ENCODE measurements at regions not wholly inside any gene's neighbourhood (a gene's known extent, or its start where the extent isn't known, plus 50 kb on each side); places are given as distances from the start of the nearest gene placed in this dataset.
A peak's percentile ranks its signal among the peaks of the same experiment; 100 is the strongest.

DNA sequence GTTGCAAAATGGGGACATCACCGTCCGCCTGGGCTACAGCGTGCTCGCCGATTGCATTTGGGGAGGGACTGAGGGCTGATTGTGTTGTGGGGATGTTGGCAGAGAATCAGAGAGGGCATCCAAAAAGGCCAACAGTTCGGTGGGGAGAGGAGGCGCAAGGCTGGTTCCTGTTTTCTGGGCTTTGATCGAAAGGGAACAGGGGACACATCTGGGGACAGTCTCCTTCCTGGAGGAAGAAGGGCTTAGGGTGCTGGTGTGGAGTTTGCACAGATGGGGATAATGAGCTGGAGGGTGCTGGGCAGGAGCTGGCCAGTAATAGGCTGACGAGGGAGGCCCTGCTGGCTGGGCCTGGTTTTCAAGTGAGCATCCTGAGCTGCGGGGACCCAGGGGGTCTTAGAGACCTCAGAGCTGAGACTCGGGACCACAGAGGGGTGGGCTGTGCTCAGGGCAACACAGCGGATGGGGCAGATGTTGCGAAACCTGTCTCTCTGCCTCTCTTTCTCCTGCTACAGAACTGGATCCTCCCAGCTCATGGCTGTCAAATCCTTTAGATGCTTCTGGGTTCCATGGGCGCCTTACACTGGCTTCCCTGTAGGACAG, 288.7 kb downstream of the SEC14L1 start:
- no peak for DNase-seq (ENCODE audit: low read depth in 3 of 3)

GRCh38 chr17:77429969-77430752, 289.4 kb downstream of the SEC14L1 start:
- DNase-seq (ENCODE audit: low read depth in 3 of 3): peak in 2 of 3 experiments; percentile 72 to 77

GRCh38 chr17:77432034-77432661, 291.4 kb downstream of the SEC14L1 start:
- DNase-seq (ENCODE audit: low read depth in 3 of 3): no peak

DNA sequence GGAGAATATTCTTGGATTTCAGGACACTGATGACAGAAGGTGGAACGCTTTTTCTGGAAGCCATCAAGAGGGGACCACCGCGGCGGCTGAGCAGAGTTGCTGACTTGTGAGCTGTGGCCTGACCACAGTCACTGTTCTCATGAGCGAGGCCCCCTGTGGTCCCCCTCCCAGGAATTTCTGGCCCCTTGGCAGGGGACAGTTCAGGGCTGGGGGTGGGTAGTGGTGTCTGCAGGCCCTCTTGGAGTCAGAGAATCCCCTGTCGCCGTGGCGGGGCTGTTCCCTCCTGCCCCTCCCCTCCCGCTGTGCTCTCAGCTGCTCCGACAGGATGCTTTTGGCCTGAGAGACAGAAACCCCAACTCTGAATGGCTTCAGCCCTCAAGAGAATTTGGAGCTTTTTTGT, 292.0 kb downstream of the SEC14L1 start:
- DNase-seq (ENCODE audit: low read depth in 3 of 3): no peak

DNA sequence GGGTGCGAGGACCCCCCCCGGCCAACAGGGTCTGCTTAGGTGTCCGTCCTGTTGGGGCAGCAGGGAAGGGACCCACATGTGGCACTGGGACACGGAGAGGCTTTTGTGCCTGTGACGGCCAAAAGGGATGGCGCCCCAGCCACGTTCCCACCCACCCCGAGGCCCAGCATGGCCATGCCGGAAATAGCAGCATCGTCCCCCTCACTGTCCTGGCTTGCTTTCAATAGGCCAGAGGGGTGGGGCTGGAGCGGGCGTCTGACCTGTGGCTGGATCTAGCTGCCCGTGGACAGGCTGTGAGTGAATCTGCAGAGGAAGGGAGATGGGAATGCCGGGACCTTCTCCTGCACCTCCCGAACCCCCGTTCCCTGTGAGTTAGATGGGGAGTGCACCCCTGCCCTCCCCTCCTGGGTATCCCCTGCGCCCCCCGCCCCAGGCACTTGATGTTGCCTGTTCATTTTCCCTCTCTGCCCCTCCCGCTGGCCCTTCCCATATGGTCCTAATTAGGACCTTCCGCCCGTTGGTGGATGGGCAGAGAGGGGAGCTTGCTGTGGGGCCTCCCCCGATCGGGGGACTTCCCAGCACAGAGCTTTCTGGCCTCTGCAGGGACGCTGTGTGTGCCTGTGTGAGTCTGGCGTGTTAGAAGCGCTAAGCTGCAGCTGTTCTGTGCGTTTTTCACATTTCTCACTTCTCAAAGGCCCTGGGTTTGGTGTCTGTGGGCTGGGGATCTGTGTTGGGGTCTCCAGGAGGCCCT, 292.8 kb downstream of the SEC14L1 start:
- DNase-seq (ENCODE audit: low read depth in 3 of 3): no peak

- DNase-seq (ENCODE audit: low read depth in 3 of 3): no peak
Measured at GRCh38 chr17:77434136-77435114, 293.7 kb downstream of the SEC14L1 start.

- DNase-seq (ENCODE audit: low read depth in 3 of 3): no peak
Measured at GRCh38 chr17:77435272-77436057, 294.7 kb downstream of the SEC14L1 start.

GRCh38 chr17:77436058-77436442, 295.3 kb downstream of the SEC14L1 start:
- DNase-seq (ENCODE audit: low read depth in 3 of 3): no peak

DNA sequence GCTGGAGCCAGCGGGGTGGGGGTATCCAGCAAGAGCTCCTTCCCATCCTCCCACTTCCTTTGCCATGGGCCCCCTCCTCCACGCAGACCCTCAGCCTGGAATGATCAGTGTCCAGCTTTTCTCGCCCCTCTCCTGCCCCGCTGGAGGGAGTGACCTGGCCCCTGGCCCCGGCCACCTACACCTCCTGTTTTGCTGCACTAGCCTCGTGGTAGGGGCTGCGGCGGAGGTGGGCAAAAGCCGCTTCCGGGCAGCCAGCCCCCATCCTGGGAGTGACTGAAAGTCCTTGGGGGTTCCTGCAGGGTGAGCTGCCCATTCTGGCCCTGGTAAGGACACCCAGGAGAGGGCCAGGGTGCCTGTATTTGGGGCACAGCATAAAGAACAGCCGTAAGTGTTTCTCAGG, 295.7 kb downstream of the SEC14L1 start:
- DNase-seq (ENCODE audit: low read depth in 3 of 3): no peak

DNA sequence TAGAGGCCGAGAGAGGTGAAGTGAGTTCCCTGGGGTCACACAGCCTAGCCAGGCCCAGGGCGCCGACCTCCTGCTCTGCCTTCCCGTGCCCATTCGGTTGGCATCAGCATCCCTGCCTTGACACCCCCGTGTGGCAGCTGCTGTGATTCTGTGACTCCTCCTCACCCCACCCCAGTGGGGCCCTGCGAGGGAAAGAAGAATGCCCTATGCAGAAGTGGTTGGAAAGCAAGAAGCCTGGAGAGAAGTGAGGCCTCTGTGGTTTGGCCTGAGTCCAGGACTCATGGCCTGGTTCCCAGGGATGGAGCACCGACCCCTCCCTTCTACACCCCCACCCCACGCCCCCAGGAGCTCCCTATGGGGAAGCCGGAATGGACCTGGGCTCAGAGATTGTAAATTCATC, 296.2 kb downstream of the SEC14L1 start:
- no peak for DNase-seq (ENCODE audit: low read depth in 3 of 3)

DNA sequence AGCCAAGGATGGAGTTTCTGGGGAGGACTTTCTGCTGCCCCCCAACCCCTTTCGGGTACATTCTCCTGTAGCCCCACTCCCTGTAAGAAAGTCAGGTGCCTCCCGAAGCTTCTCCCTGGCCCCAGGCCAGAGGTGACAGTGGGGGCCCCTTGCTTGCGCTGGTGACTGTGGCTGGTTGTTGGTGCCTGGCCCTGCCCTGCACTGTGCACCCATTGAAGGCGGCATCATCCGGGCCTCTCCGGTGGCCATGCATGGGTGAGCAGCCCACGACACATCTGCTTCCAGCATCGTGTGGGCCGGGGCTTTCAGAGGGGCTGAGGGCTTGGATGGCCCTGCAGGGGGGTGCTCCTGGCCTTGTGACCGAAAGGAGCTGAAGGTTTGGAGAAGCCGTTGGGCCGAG, 297.0 kb downstream of the SEC14L1 start:
- no peak for DNase-seq (ENCODE audit: low read depth in 3 of 3)

- DNase-seq (ENCODE audit: low read depth in 3 of 3): no peak
Measured at GRCh38 chr17:77438241-77439188, 297.7 kb downstream of the SEC14L1 start.

DNA sequence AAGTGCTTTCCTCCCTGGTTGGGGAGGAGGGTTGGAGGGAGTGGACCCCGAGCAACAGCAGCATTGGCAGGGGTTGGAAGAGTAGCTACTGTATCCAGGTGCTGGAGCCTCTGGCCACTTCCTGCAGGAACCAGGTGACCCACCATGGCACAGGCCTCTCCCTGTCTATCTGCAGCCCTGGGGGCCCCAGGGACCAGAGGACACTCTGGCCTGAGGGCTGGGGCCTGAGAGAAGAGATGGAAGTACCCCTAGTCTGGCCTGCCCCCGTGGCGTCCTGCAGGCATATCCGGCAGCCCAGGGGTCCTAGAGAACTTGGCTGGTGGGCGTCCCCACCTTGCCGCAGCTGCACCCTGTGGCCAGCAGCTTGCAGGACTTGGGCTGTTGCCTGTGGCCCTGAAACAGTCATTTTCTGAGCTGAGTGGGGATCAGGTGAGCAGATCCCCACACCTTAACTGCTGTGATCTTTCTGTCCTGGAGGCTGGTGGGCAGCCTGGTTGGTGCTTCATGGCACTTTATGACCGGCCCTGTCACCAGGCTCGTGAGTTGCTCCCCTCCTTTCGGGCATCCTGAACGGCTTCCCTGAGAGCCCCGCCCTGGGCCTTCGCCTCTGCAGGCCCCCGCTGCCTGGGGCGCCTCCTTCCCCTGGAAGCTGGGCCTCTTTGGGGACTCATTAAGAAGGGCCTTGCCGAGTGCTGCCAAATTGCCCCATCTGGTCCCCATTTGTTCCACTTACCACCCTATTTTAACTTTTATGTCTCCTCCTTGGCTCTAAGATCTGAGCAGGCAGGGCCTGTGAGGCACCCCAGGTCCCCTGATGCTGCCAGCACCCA, 298.6 kb downstream of the SEC14L1 start:
- DNase-seq (ENCODE audit: low read depth in 3 of 3): no peak

- DNase-seq (ENCODE audit: low read depth in 3 of 3): no peak
Measured at GRCh38 chr17:77440560-77440981, 299.8 kb downstream of the SEC14L1 start.

GRCh38 chr17:77441130-77441920, 300.6 kb downstream of the SEC14L1 start:
- DNase-seq (ENCODE audit: low read depth in 3 of 3): peak in 2 of 3 experiments; percentile 43 to 60

DNA sequence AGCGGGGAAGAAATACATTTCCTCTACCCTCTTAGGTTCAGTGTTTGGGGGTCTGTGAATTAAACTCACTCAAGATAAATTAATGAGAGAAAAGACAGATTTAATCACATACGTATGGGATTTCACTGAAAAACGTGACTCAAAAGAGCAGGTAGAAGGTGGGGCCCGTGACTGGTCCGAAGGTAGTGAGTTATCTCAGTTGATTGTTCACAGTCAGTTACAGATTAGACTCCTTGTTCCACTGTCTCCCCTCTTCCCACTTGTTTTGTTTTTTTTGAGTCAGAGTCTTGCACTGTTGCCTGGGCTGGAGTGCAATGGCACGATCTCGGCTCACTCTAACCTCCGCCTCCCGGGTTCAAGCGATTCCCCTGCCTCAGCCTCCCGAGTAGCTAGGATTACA, 301.2 kb downstream of the SEC14L1 start:
- DNase-seq (ENCODE audit: low read depth in 3 of 3): no peak

- no peak for DNase-seq (ENCODE audit: low read depth in 3 of 3)
Measured at GRCh38 chr17:77442976-77443747, 302.4 kb downstream of the SEC14L1 start.
